OCI-LY3 (cell line): ENCODE measurements at regions not wholly inside any gene's neighbourhood (a gene's known extent, or its start where the extent isn't known, plus 50 kb on each side); places are given as distances from the start of the nearest gene placed in this dataset.

Source experiments
- H2AFZ ChIP-seq: fragments of 200-600, 300-600 bp; shearing (Covaris generic); 2 replicates; pipeline ENCODE4 v1.6.0; 2014; ENCODE audit warnings: antibody characterized with exemption, low read depth, low read length
- H3K27ac ChIP-seq: fragments of 200-600, 300-600 bp; sonication (generic); 2 replicates; pipeline ENCODE4 v1.5.1; 2014; ENCODE audit warnings: mild to moderate bottlenecking, low read length, moderate library complexity, mixed read lengths
- H3K27me3 ChIP-seq: fragments of 200-600, 300-600 bp; sonication (generic); 2 replicates; pipeline ENCODE4 v1.6.1; 2014; ENCODE audit warnings: low read depth, low read length, mixed read lengths
- H3K36me3 ChIP-seq: fragments of 200-600, 300-600 bp; sonication (generic); replicated peaks from 2 replicates; pipeline ENCODE3; 2014; ENCODE audit warnings: low read depth, low read length, mixed read lengths
- H3K4me1 ChIP-seq: fragments of 300-600, 200-600 bp; sonication (generic); 2 replicates; pipeline ENCODE4 v1.6.1; 2014; ENCODE audit warnings: low read length, mixed read lengths
- H3K4me2 ChIP-seq: fragments of 200-600, 300-600 bp; sonication (generic); 2 replicates; pipeline ENCODE4 v1.6.1; 2014; ENCODE audit warnings: low read length, mixed read lengths
- H3K4me3 ChIP-seq: fragments of 300-600, 200-600 bp; sonication (generic); 2 replicates; pipeline ENCODE4 v1.5.1; 2014; ENCODE audit warnings: antibody characterized with exemption, mild to moderate bottlenecking, low read length, moderate library complexity
- H3K79me2 ChIP-seq: fragments of 300-600, 200-600 bp; shearing (Covaris generic); 2 replicates; pipeline ENCODE4 v1.6.1; 2014; ENCODE audit warnings: mild to moderate bottlenecking, low read length, mixed read lengths
- H3K9ac ChIP-seq: fragments of 300-600, 200-600 bp; shearing (Covaris generic); 2 replicates; pipeline ENCODE4 v1.6.0; 2014; ENCODE audit warnings: mild to moderate bottlenecking, low read length, moderate library complexity
- H3K9me3 ChIP-seq: fragments of 200-600, 300-600 bp; shearing (Covaris generic); 2 replicates; pipeline ENCODE4 v1.6.1; 2014; ENCODE audit warnings: low read length, mixed read lengths; ENCODE audit not compliant: insufficient read depth
- H4K20me1 ChIP-seq: fragments of 200-600, 300-600 bp; sonication (generic); 2 replicates; pipeline ENCODE4 v1.6.1; 2016; ENCODE audit warnings: low read length, mixed read lengths; ENCODE audit not compliant: insufficient read depth
- EZH2phosphoT487 ChIP-seq: fragments of 200-600 bp; shearing (Covaris generic); IDR thresholded peaks from 2 replicates; pipeline ENCODE4 v1.6.1; 2018; ENCODE audit warnings: antibody characterized with exemption, mixed run types, low read depth
- TF ChIP-seq, protein P1 (sequence below): fragments of 200-600, 300-600 bp; sonication (generic); IDR thresholded peaks from 2 replicates; pipeline ENCODE4 v1.5.1; 2014; ENCODE audit warnings: antibody characterized with exemption, low read length, low read depth

GRCh38 chr22:48378673-48379072 is 1449.0 kb downstream of the BRD1 start:
- H3K4me1 ChIP-seq: no peaks in the 10 kb centered on the region
- peaks cover 2% of the 10 kb centered on the region; the same call in 1 of the 2 replicates for H4K20me1 ChIP-seq
- no peak overlapping the region for H3K9ac ChIP-seq
- H3K36me3 ChIP-seq: no peaks in the 10 kb centered on the region
- no peaks in the 10 kb centered on the region for H3K9me3 ChIP-seq
- no peak for TF ChIP-seq EZH2phosphoT487
- TF ChIP-seq, protein P1, sequence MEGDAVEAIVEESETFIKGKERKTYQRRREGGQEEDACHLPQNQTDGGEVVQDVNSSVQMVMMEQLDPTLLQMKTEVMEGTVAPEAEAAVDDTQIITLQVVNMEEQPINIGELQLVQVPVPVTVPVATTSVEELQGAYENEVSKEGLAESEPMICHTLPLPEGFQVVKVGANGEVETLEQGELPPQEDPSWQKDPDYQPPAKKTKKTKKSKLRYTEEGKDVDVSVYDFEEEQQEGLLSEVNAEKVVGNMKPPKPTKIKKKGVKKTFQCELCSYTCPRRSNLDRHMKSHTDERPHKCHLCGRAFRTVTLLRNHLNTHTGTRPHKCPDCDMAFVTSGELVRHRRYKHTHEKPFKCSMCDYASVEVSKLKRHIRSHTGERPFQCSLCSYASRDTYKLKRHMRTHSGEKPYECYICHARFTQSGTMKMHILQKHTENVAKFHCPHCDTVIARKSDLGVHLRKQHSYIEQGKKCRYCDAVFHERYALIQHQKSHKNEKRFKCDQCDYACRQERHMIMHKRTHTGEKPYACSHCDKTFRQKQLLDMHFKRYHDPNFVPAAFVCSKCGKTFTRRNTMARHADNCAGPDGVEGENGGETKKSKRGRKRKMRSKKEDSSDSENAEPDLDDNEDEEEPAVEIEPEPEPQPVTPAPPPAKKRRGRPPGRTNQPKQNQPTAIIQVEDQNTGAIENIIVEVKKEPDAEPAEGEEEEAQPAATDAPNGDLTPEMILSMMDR: no peak
- H3K4me2 ChIP-seq: no peak overlapping the region
- H2AFZ ChIP-seq: no peak overlapping the region
- H3K79me2 ChIP-seq: no peaks in the 10 kb centered on the region
- no peak overlapping the region for H3K4me3 ChIP-seq
- H3K27ac ChIP-seq: no peak overlapping the region
- no peaks in the 10 kb centered on the region for H3K27me3 ChIP-seq

- H3K27me3 ChIP-seq: no peaks in the 10 kb centered on the region
- H3K4me1 ChIP-seq: no peaks in the 10 kb centered on the region
- TF ChIP-seq, protein P1: no peak
- TF ChIP-seq EZH2phosphoT487: no peak
Observed at GRCh38 chr22:48376936-48377712, 1450.5 kb downstream of the BRD1 start.

GRCh38 chr22:48376428-48376827 is 1451.2 kb downstream of the BRD1 start:
- Histone ChIP-seq H3K4me2 (no peak overlapping the region), H3K36me3 (no peaks in the 10 kb centered on the region), H3K4me1 (no peaks in the 10 kb centered on the region), H4K20me1 (peaks cover 2% of the 10 kb centered on the region; the same call in 1 of the 2 replicates), H3K27ac (no peak overlapping the region), H2AFZ (no peak overlapping the region), H3K9ac (no peak overlapping the region), H3K4me3 (no peak overlapping the region), H3K27me3 (no peaks in the 10 kb centered on the region), H3K79me2 (no peaks in the 10 kb centered on the region), H3K9me3 (no peaks in the 10 kb centered on the region)
- TF ChIP-seq, protein P1: no peak
- no peak for TF ChIP-seq EZH2phosphoT487

More at GRCh38 chr22:48376936-48377712, 1450.5 kb downstream of the BRD1 start:
- Histone ChIP-seq H3K27ac (no peak overlapping the region), H3K9ac (no peak overlapping the region), H3K36me3 (no peaks in the 10 kb centered on the region), H3K4me3 (no peak overlapping the region), H3K4me2 (no peak overlapping the region), H3K9me3 (no peaks in the 10 kb centered on the region), H2AFZ (no peak overlapping the region), H4K20me1 (peaks cover 2% of the 10 kb centered on the region; the same call in 1 of the 2 replicates), H3K79me2 (no peaks in the 10 kb centered on the region)

GRCh38 chr22:48373626-48374173 is 1454.0 kb downstream of the BRD1 start:
- Histone ChIP-seq H3K27me3 (no peaks in the 10 kb centered on the region), H3K36me3 (no peaks in the 10 kb centered on the region), H4K20me1 (peaks cover 2% of the 10 kb centered on the region; the same call in 1 of the 2 replicates), H3K4me1 (no peaks in the 10 kb centered on the region), H3K27ac (no peak overlapping the region), H2AFZ (no peak overlapping the region), H3K9me3 (no peaks in the 10 kb centered on the region), H3K4me3 (no peak overlapping the region), H3K4me2 (no peak overlapping the region), H3K79me2 (no peaks in the 10 kb centered on the region), H3K9ac (no peak overlapping the region)
- TF ChIP-seq EZH2phosphoT487: no peak
- TF ChIP-seq, protein P1: no peak
